MM.1S (cell line): ENCODE measurements at regions not wholly inside any gene's neighbourhood (a gene's known extent, or its start where the extent isn't known, plus 50 kb on each side); places are given as distances from the start of the nearest gene placed in this dataset.

Experiments used
- DNase-seq: peaks from one replicate; pipeline ENCODE4 v3.0.0-alpha.2; 2015
- H2AFZ ChIP-seq: fragments of 300-600 bp; sonication (generic); 2 replicates; pipeline ENCODE4 v1.6.0; 2016; ENCODE audit warnings: antibody characterized with exemption, low read length
- H3F3A ChIP-seq: fragments of 300-600 bp; sonication (generic); 2 replicates; pipeline ENCODE4 v1.6.1; 2016; ENCODE audit warnings: mild to moderate bottlenecking, antibody characterized with exemption, low read length, moderate library complexity, mixed read lengths; ENCODE audit not compliant: insufficient read depth
- H3K27ac ChIP-seq: fragments of 300-600 bp; sonication (generic); 2 replicates; pipeline ENCODE4 v1.5.1; 2016; ENCODE audit warnings: mild to moderate bottlenecking, low read length
- H3K27me3 ChIP-seq: fragments of 300-600 bp; sonication (generic); replicated peaks from 2 replicates; pipeline ENCODE4 v1.6.0; 2016; ENCODE audit warnings: low read length; ENCODE audit not compliant: insufficient read depth
- H3K36me3 ChIP-seq: fragments of 300-600 bp; sonication (generic); replicated peaks from 2 replicates; pipeline ENCODE4 v1.6.1; 2016; ENCODE audit warnings: mild to moderate bottlenecking, low read length, mixed read lengths; ENCODE audit not compliant: insufficient read depth
- H3K4me1 ChIP-seq: fragments of 300-600 bp; sonication (generic); 2 replicates; pipeline ENCODE4 v1.6.1; 2016; ENCODE audit warnings: low read length, mixed read lengths
- H3K4me2 ChIP-seq: fragments of 300-600 bp; sonication (generic); 2 replicates; pipeline ENCODE4 v1.6.0; 2016; ENCODE audit warnings: low read depth, low read length
- H3K4me3 ChIP-seq: fragments of 300-600 bp; sonication (generic); 2 replicates; pipeline ENCODE4 v1.5.1; 2016; ENCODE audit warnings: low read length, mixed read lengths
- H3K79me2 ChIP-seq: fragments of 300-600 bp; sonication (generic); 2 replicates; pipeline ENCODE4 v1.6.1; 2016; ENCODE audit warnings: mixed run types, low read length, mixed read lengths
- H3K9ac ChIP-seq: fragments of 300-600 bp; sonication (generic); 2 replicates; pipeline ENCODE4 v1.6.1; 2016; ENCODE audit warnings: low read length, mixed read lengths
- H3K9me2 ChIP-seq: fragments of 300-600 bp; sonication (generic); replicated peaks from 2 replicates; pipeline ENCODE4 v1.6.1; 2016; ENCODE audit warnings: mild to moderate bottlenecking, low read length, mixed read lengths; ENCODE audit not compliant: insufficient read depth
- H3K9me3 ChIP-seq: fragments of 300-600 bp; sonication (generic); replicated peaks from 2 replicates; pipeline ENCODE4 v1.6.1; 2016; ENCODE audit warnings: mild to moderate bottlenecking, low read length, mixed read lengths; ENCODE audit not compliant: insufficient read depth
- H4K20me1 ChIP-seq: fragments of 300-600 bp; sonication (generic); 2 replicates; pipeline ENCODE4 v1.6.1; 2016; ENCODE audit warnings: mild to moderate bottlenecking, low read length, moderate library complexity, mixed read lengths; ENCODE audit not compliant: insufficient read depth
- CTCF ChIP-seq: fragments of 300-600 bp; sonication (generic); IDR thresholded peaks from 2 replicates; pipeline ENCODE4 v1.5.1; 2016; ENCODE audit warnings: antibody characterized with exemption, low read length, mixed read lengths
- EZH2 ChIP-seq: fragments of 300-600 bp; sonication (generic); optimal IDR thresholded peaks from 2 replicates; pipeline ENCODE3; 2017; ENCODE audit warnings: low read depth, mild to moderate bottlenecking, antibody characterized with exemption, low read length, mixed read lengths
- EZH2phosphoT487 ChIP-seq: fragments of 300-600 bp; sonication (generic); IDR thresholded peaks from 2 replicates; pipeline ENCODE4 v1.6.1; 2018; ENCODE audit warnings: antibody characterized with exemption, low read length

GRCh38 chr6:11961923-11962322, 50.2 kb upstream of the HIVEP1 start:
- H3K27me3 ChIP-seq: no peaks in the 10 kb centered on the region
- H3K4me3 ChIP-seq: no peak overlapping the region
- no peak for DNase-seq
- H4K20me1 ChIP-seq: no peaks in the 10 kb centered on the region
- H3K79me2 ChIP-seq: no peaks in the 10 kb centered on the region
- no peaks in the 10 kb centered on the region for H3K36me3 ChIP-seq
- H2AFZ ChIP-seq: no peak overlapping the region
- no peak overlapping the region for H3K9ac ChIP-seq
- no peak overlapping the region for H3K27ac ChIP-seq
- no peaks in the 10 kb centered on the region; the same call in 1 of the 2 replicates for H3K9me2 ChIP-seq
- H3K4me2 ChIP-seq: no peak overlapping the region
- no peaks in the 10 kb centered on the region for H3F3A ChIP-seq
- TF ChIP-seq EZH2: no peak
- no peak for TF ChIP-seq EZH2phosphoT487
- no peak for TF ChIP-seq CTCF
- no peaks in the 10 kb centered on the region for H3K4me1 ChIP-seq
- H3K9me3 ChIP-seq: no peaks in the 10 kb centered on the region

GRCh38 chr6:11960909-11961779, 51.0 kb upstream of the HIVEP1 start:
- Histone ChIP-seq H3K36me3 (no peaks in the 10 kb centered on the region), H3K4me3 (no peak overlapping the region), H4K20me1 (no peaks in the 10 kb centered on the region), H3K4me2 (no peak overlapping the region), H3K4me1 (no peaks in the 10 kb centered on the region), H3K79me2 (no peaks in the 10 kb centered on the region), H3K27me3 (no peaks in the 10 kb centered on the region), H3K27ac (no peak overlapping the region), H3K9ac (no peak overlapping the region), H2AFZ (no peak overlapping the region), H3K9me2 (no peaks in the 10 kb centered on the region; the same call in 1 of the 2 replicates), H3F3A (no peaks in the 10 kb centered on the region), H3K9me3 (no peaks in the 10 kb centered on the region)
- TF ChIP-seq EZH2 (no peak), CTCF (no peak), EZH2phosphoT487 (no peak)
- DNase-seq: no peak

GRCh38 chr6:11956781-11957180, 55.3 kb upstream of the HIVEP1 start:
- Histone ChIP-seq H4K20me1 (no peaks in the 10 kb centered on the region), H3K27me3 (no peaks in the 10 kb centered on the region), H3K36me3 (no peaks in the 10 kb centered on the region), H3K9me2 (no peaks in the 10 kb centered on the region), H3F3A (no peaks in the 10 kb centered on the region), H3K4me2 (no peak overlapping the region), H3K79me2 (no peaks in the 10 kb centered on the region), H3K4me3 (no peak overlapping the region), H3K4me1 (no peaks in the 10 kb centered on the region), H2AFZ (no peak overlapping the region), H3K27ac (no peak overlapping the region), H3K9me3 (no peaks in the 10 kb centered on the region), H3K9ac (no peak overlapping the region)
- DNase-seq: no peak
- TF ChIP-seq EZH2phosphoT487: no peak
- TF ChIP-seq EZH2: no peak

- H3F3A ChIP-seq: no peaks in the 10 kb centered on the region
- no peaks in the 10 kb centered on the region for H3K4me1 ChIP-seq
- no peak for DNase-seq
- TF ChIP-seq EZH2 (no peak), CTCF (no peak), EZH2phosphoT487 (no peak)
- no peak overlapping the region for H3K4me3 ChIP-seq
- no peak overlapping the region for H3K27ac ChIP-seq
- no peaks in the 10 kb centered on the region for H3K9me2 ChIP-seq
- no peaks in the 10 kb centered on the region for H3K36me3 ChIP-seq
- H2AFZ ChIP-seq: no peak overlapping the region
- H3K27me3 ChIP-seq: no peaks in the 10 kb centered on the region
- no peaks in the 10 kb centered on the region for H4K20me1 ChIP-seq
- H3K4me2 ChIP-seq: no peak overlapping the region
- H3K9me3 ChIP-seq: no peaks in the 10 kb centered on the region
- no peak overlapping the region for H3K9ac ChIP-seq
- no peaks in the 10 kb centered on the region for H3K79me2 ChIP-seq
Measured at GRCh38 chr6:11953641-11954040, 58.5 kb upstream of the HIVEP1 start.
